ENCODE measurements at regions not wholly inside any gene's neighbourhood (a gene's known extent, or its start where the extent isn't known, plus 50 kb on each side); places are given as distances from the start of the nearest gene placed in this dataset.

- no peak overlapping the region for H3K27ac ChIP-seq
- intact Hi-C loops (cut with DNase I; ENCODE audit: low total_unique reads), result no loop called here
- TF ChIP-seq EP300 (IDR thresholded peaks at IDR 0.05) (no peak), POLR2AphosphoS5 (IDR thresholded peaks at IDR 0.05) (no peak), POLR2A (IDR thresholded peaks at IDR 0.05) (no peak), CTCF (IDR thresholded peaks at IDR 0.05) (no peak)
- 20 to 38% (median 24%) methylated on average over 13 to 32 of the region's 32 CpGs for WGBS, 5 donors
- H3K9me3 ChIP-seq, result no peaks in the 10 kb centered on the region
- peaks cover 0 to 5% (median 2%) of the 10 kb centered on the region in 4 donors for H3K4me1 ChIP-seq
- no peaks in the 10 kb centered on the region for H3K36me3 ChIP-seq
- peaks cover 0 to 20% (median 5%) of the 10 kb centered on the region in 3 donors for H3K27me3 ChIP-seq
- DNase-seq, result peak in 1 of 2 donors; percentile 62
- no peak overlapping the region for H3K4me3 ChIP-seq
Measured at GRCh38 chr13:40172149-40172591, 494.3 kb downstream of the FOXO1 start.

- 83 to 93% (median 90%) methylated on average over 7 of the region's 7 CpGs for WGBS, 5 donors
Measured at GRCh38 chr13:40172878-40173277, 493.6 kb downstream of the FOXO1 start.

GRCh38 chr13:40175639-40176038, 490.8 kb downstream of the FOXO1 start:
- Histone ChIP-seq H3K4me1 (peaks cover 0 to 9% (median 2%) of the 10 kb centered on the region in 4 donors), H3K4me3 (no peak overlapping the region), H3K36me3 (no peaks in the 10 kb centered on the region), H3K9me3 (no peaks in the 10 kb centered on the region), H3K27ac (no peak overlapping the region), H3K27me3 (peaks cover 0 to 20% (median 5%) of the 10 kb centered on the region in 3 donors)
- intact Hi-C loops (cut with DNase I; ENCODE audit: low total_unique reads), result no loop called here
- no peak for TF ChIP-seq POLR2A (IDR thresholded peaks at IDR 0.05)
- no peak for TF ChIP-seq EP300 (IDR thresholded peaks at IDR 0.05)
- TF ChIP-seq POLR2AphosphoS5 (IDR thresholded peaks at IDR 0.05), result no peak
- no peak for TF ChIP-seq CTCF (IDR thresholded peaks at IDR 0.05)
- no peak for DNase-seq

More at GRCh38 chr13:40172878-40173277, 493.6 kb downstream of the FOXO1 start:
- H3K9me3 ChIP-seq, result no peaks in the 10 kb centered on the region
- H3K4me1 ChIP-seq, result peaks cover 0 to 5% (median 2%) of the 10 kb centered on the region in 4 donors
- DNase-seq, result no peak
- peaks cover 0 to 20% (median 5%) of the 10 kb centered on the region in 3 donors for H3K27me3 ChIP-seq
- H3K27ac ChIP-seq, result no peak overlapping the region
- H3K4me3 ChIP-seq, result no peak overlapping the region
- H3K36me3 ChIP-seq, result no peaks in the 10 kb centered on the region
- intact Hi-C loops (cut with DNase I; ENCODE audit: low total_unique reads), result no loop called here
- no peak for TF ChIP-seq EP300 (IDR thresholded peaks at IDR 0.05)
- TF ChIP-seq CTCF (IDR thresholded peaks at IDR 0.05), result no peak
- no peak for TF ChIP-seq POLR2A (IDR thresholded peaks at IDR 0.05)
- TF ChIP-seq POLR2AphosphoS5 (IDR thresholded peaks at IDR 0.05), result no peak

GRCh38 chr13:40176242-40176641, 490.2 kb downstream of the FOXO1 start:
- H3K27ac ChIP-seq, result no peak overlapping the region
- intact Hi-C loops (cut with DNase I; ENCODE audit: low total_unique reads), result no loop called here
- DNase-seq, result no peak
- TF ChIP-seq POLR2AphosphoS5 (IDR thresholded peaks at IDR 0.05) (no peak), EP300 (IDR thresholded peaks at IDR 0.05) (no peak), POLR2A (IDR thresholded peaks at IDR 0.05) (no peak), CTCF (IDR thresholded peaks at IDR 0.05) (no peak)
- no peaks in the 10 kb centered on the region for H3K36me3 ChIP-seq
- no peak overlapping the region for H3K4me3 ChIP-seq
- WGBS, 5 donors, result 97 to 98% (median 98%) methylated on average over 7 of the region's 7 CpGs
- H3K4me1 ChIP-seq, result peaks cover 0 to 9% (median 2%) of the 10 kb centered on the region in 4 donors
- peaks cover 0 to 20% (median 5%) of the 10 kb centered on the region in 3 donors for H3K27me3 ChIP-seq
- no peaks in the 10 kb centered on the region for H3K9me3 ChIP-seq
